ENCODE measurements at regions not wholly inside any gene's neighbourhood (a gene's known extent, or its start where the extent isn't known, plus 50 kb on each side); places are given as distances from the start of the nearest gene placed in this dataset.

DNA sequence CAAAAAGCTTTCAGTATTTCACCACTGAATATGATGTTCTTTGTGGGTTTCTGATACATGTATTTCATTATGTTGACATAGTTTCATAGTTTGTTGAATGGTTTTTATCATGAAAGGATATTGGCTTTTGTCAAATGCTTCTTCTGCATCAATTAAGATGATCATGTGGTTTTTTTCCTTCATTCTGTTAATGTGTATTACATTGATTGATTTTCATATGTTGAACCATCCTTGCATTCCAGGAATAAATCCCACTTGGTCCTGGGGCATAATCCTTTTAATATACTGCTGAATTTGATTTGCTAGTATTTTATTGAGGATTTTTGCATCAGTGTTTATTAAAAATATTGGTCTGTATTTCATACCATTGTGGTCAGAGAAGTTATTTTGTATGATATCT is 70.9 kb upstream of the BHLHE23 start:
- no peak for TF ChIP-seq JUND (IDR thresholded peaks at IDR 0.05)
- TF ChIP-seq, protein P1, sequence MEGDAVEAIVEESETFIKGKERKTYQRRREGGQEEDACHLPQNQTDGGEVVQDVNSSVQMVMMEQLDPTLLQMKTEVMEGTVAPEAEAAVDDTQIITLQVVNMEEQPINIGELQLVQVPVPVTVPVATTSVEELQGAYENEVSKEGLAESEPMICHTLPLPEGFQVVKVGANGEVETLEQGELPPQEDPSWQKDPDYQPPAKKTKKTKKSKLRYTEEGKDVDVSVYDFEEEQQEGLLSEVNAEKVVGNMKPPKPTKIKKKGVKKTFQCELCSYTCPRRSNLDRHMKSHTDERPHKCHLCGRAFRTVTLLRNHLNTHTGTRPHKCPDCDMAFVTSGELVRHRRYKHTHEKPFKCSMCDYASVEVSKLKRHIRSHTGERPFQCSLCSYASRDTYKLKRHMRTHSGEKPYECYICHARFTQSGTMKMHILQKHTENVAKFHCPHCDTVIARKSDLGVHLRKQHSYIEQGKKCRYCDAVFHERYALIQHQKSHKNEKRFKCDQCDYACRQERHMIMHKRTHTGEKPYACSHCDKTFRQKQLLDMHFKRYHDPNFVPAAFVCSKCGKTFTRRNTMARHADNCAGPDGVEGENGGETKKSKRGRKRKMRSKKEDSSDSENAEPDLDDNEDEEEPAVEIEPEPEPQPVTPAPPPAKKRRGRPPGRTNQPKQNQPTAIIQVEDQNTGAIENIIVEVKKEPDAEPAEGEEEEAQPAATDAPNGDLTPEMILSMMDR (IDR thresholded peaks at IDR 0.05), result no peak
- TF ChIP-seq TCF12 (IDR thresholded peaks at IDR 0.05), result no peak
- TF ChIP-seq EZH2phosphoT487 (IDR thresholded peaks at IDR 0.05; ENCODE audit: borderline replicate concordance, low read depth), result no peak
- TF ChIP-seq, protein P2, sequence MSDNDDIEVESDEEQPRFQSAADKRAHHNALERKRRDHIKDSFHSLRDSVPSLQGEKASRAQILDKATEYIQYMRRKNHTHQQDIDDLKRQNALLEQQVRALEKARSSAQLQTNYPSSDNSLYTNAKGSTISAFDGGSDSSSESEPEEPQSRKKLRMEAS (IDR thresholded peaks at IDR 0.05; ENCODE audit: low read depth), result no peak
- TF ChIP-seq, protein P3, sequence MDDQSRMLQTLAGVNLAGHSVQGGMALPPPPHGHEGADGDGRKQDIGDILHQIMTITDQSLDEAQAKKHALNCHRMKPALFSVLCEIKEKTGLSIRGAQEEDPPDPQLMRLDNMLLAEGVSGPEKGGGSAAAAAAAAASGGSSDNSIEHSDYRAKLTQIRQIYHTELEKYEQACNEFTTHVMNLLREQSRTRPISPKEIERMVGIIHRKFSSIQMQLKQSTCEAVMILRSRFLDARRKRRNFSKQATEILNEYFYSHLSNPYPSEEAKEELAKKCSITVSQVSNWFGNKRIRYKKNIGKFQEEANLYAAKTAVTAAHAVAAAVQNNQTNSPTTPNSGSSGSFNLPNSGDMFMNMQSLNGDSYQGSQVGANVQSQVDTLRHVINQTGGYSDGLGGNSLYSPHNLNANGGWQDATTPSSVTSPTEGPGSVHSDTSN (IDR thresholded peaks at IDR 0.05), result no peak
- no peak for TF ChIP-seq FOXM1 (IDR thresholded peaks at IDR 0.05; ENCODE audit: low read depth)
- TF ChIP-seq, protein P4, sequence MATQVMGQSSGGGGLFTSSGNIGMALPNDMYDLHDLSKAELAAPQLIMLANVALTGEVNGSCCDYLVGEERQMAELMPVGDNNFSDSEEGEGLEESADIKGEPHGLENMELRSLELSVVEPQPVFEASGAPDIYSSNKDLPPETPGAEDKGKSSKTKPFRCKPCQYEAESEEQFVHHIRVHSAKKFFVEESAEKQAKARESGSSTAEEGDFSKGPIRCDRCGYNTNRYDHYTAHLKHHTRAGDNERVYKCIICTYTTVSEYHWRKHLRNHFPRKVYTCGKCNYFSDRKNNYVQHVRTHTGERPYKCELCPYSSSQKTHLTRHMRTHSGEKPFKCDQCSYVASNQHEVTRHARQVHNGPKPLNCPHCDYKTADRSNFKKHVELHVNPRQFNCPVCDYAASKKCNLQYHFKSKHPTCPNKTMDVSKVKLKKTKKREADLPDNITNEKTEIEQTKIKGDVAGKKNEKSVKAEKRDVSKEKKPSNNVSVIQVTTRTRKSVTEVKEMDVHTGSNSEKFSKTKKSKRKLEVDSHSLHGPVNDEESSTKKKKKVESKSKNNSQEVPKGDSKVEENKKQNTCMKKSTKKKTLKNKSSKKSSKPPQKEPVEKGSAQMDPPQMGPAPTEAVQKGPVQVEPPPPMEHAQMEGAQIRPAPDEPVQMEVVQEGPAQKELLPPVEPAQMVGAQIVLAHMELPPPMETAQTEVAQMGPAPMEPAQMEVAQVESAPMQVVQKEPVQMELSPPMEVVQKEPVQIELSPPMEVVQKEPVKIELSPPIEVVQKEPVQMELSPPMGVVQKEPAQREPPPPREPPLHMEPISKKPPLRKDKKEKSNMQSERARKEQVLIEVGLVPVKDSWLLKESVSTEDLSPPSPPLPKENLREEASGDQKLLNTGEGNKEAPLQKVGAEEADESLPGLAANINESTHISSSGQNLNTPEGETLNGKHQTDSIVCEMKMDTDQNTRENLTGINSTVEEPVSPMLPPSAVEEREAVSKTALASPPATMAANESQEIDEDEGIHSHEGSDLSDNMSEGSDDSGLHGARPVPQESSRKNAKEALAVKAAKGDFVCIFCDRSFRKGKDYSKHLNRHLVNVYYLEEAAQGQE (IDR thresholded peaks at IDR 0.05; ENCODE audit: low read depth, low read length), result no peak
- no peak for TF ChIP-seq SMC3 (IDR thresholded peaks at IDR 0.05; ENCODE audit: low read depth, low read length)

Data from SK-N-SH (cell line).